Endothelial cell of umbilical vein (primary cell): ENCODE measurements at regions not wholly inside any gene's neighbourhood (a gene's known extent, or its start where the extent isn't known, plus 50 kb on each side); places are given as distances from the start of the nearest gene placed in this dataset.

Experiments
- BruUV-seq: library from RNA; stranded (reverse); fragments of 400-500 nt; replicated peaks from 2 replicates; lab custom pipeline; 2021; lab: Mats Ljungman, UMichigan
- CTCF ChIA-PET: fragments of 300-600, 350-600 bp; sonication (Branson Sonifier 250); formaldehyde crosslinking; loops from one replicate; lab custom pipeline; 2021; ENCODE audit warnings: antibody characterized with exemption, inconsistent platforms; lab: Charles Lee
- POLR2A ChIA-PET: fragments of 300-600, 350-600 bp; sonication (Branson Sonifier 250); formaldehyde crosslinking; loops from one replicate; lab custom pipeline; 2021; ENCODE audit warnings: antibody characterized with exemption, inconsistent platforms; lab: Charles Lee
- DNase-seq: peaks from one replicate; pipeline ENCODE4 v3.0.0-alpha.2; 2011; ENCODE audit warnings: low read depth, low spot score
- FAIRE-seq: peaks from 2 replicates; lab custom pipeline; 2011; peaks lifted over from hg19 to GRCh38; lab: Jason Lieb, UNC
- H2AFZ ChIP-seq: 2 replicates; pipeline ENCODE4 v1.6.0; 2012; ENCODE audit warnings: low read depth, low read length, control low read depth, inconsistent platforms
- H3K27ac ChIP-seq: 2 replicates; pipeline ENCODE4 v1.5.1; 2011; ENCODE audit warnings: low read depth, mild to moderate bottlenecking, control low read depth, low read length, moderate library complexity; ENCODE audit not compliant: insufficient read depth
- H3K27me3 ChIP-seq, 2 experiments: 2 replicates each; pipeline versions ENCODE4 v1.6.0 to v1.6.1; 2011; ENCODE audit warnings: low read length in 2 of 2, mixed read lengths in 1 of 2; ENCODE audit not compliant: control insufficient read depth in 2 of 2, insufficient read depth in 2 of 2
- H3K36me3 ChIP-seq, 2 experiments: 2 replicates in 1 of 2; 3 replicates in 1 of 2; pipeline ENCODE4 v1.5.1; 2011; ENCODE audit warnings: low read length in 2 of 2, mild to moderate bottlenecking in 1 of 2, moderate library complexity in 1 of 2; ENCODE audit not compliant: control insufficient read depth in 2 of 2, insufficient read depth in 2 of 2; ENCODE audit errors: extremely low read depth in 1 of 2
- H3K4me1 ChIP-seq: 3 replicates; pipeline ENCODE4 v1.5.1; 2011; ENCODE audit warnings: mild to moderate bottlenecking, low read length; ENCODE audit not compliant: control insufficient read depth, insufficient read depth; ENCODE audit errors: extremely low read depth
- H3K4me2 ChIP-seq: 2 replicates; pipeline ENCODE4 v1.6.1; 2011; ENCODE audit warnings: low read length, control low read depth, mixed read lengths; ENCODE audit not compliant: insufficient read depth
- H3K4me3 ChIP-seq, 3 experiments: fragments of 200-600 bp in 1 of 3; sonication (generic), shearing (Covaris generic) in 1 of 3; replicated peaks in 1 of 3; 2 replicates each; pipeline ENCODE4 v1.5.1; 2011 to 2016; ENCODE audit warnings: control low read depth in 3 of 3, low read length in 3 of 3, mild to moderate bottlenecking in 2 of 3, inconsistent platforms in 1 of 3, low read depth in 1 of 3, moderate library complexity in 1 of 3; ENCODE audit not compliant: insufficient read depth in 1 of 3
- H3K79me2 ChIP-seq: 2 replicates; pipeline ENCODE4 v1.6.0; 2012; ENCODE audit warnings: low read length, inconsistent platforms; ENCODE audit not compliant: control insufficient read depth, insufficient read depth
- H3K9ac ChIP-seq: replicated peaks from 2 replicates; pipeline ENCODE3; 2011; ENCODE audit warnings: low read length, control low read depth; ENCODE audit not compliant: insufficient read depth; ENCODE audit errors: extremely low read depth
- H3K9me1 ChIP-seq: replicated peaks from 3 replicates; pipeline ENCODE4 v1.6.0; 2011; ENCODE audit warnings: mild to moderate bottlenecking, low read length; ENCODE audit not compliant: control insufficient read depth, insufficient read depth; ENCODE audit errors: extremely low read depth
- H3K9me3 ChIP-seq: replicated peaks from 2 replicates; pipeline ENCODE4 v1.5.1; 2012; ENCODE audit warnings: low read length, inconsistent platforms; ENCODE audit not compliant: control insufficient read depth, insufficient read depth
- H4K20me1 ChIP-seq: replicated peaks from 2 replicates; pipeline ENCODE3; 2011; ENCODE audit warnings: mild to moderate bottlenecking, low read length; ENCODE audit not compliant: control insufficient read depth, insufficient read depth; ENCODE audit errors: extremely low read depth
- FOS ChIP-seq: IDR thresholded peaks from 2 replicates; pipeline ENCODE4 v1.6.1; 2011; ENCODE audit warnings: mild to moderate bottlenecking, low read length, moderate library complexity, borderline replicate concordance; ENCODE audit not compliant: insufficient read depth
- GATA2 ChIP-seq: IDR thresholded peaks from 2 replicates; pipeline ENCODE4 v1.7.0; 2011; ENCODE audit warnings: low read depth, mild to moderate bottlenecking, moderate library complexity, mixed read lengths, low read length; ENCODE audit not compliant: insufficient read length, insufficient read depth
- JUN ChIP-seq: IDR thresholded peaks from 2 replicates; pipeline ENCODE4 v1.6.1; 2011; ENCODE audit warnings: borderline replicate concordance, low read depth; ENCODE audit not compliant: insufficient read length, insufficient read depth
- MYC ChIP-seq: IDR thresholded peaks from one replicate; pipeline ENCODE4 v1.6.1; 2011; ENCODE audit warnings: mild to moderate bottlenecking, low read depth, low read length
- POLR2A ChIP-seq: IDR thresholded peaks from 2 replicates; pipeline ENCODE4 v1.6.1; 2012; ENCODE audit warnings: low read depth, mild to moderate bottlenecking, control low read depth, low read length
- POLR2AphosphoS5 ChIP-seq: IDR thresholded peaks from 2 replicates; pipeline ENCODE4 v1.6.1; 2012; ENCODE audit warnings: low read depth, mild to moderate bottlenecking, control low read depth, low read length, moderate library complexity; ENCODE audit not compliant: insufficient read depth
- dilution Hi-C: fragments of 300-500 bp; cut with MboI; formaldehyde crosslinking; loops from one replicate; pipeline ENCODE4 v1.15.0; 2019; ENCODE audit warnings: low sequenced_read_pairs; ENCODE audit not compliant: extremely low pct_ligation_motif_present
- intact Hi-C: fragments of 100-400 bp; cut with micrococcal nuclease; formaldehyde crosslinking; loops from one replicate; pipeline ENCODE4 v1.10.0; 2022
- TF ChIP-seq, protein P1 (sequence below): IDR thresholded peaks from 2 replicates; pipeline ENCODE4 v1.6.1; 2011; ENCODE audit not compliant: insufficient read depth, insufficient read length

DNA sequence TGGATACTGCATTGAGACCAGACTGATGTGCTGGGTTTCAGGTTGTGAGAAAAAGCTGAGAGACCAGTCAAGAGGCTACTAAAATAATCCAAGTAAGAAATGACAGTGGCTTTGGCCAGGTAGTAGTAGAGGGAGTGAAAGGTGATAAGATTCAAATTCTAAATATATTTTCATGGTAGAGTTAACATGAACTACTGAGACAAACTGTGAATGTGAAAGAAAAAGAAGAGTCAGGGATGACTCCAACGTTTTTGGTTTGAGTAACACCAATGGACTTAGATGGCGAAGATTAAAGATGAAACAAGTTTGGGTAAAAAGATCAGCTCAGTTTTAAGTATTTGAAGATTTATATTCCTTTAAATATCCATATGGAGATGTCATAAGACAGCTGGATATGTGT lies 209.4 kb downstream of the ZEB2 start:
- Histone ChIP-seq H3K9ac (no peak overlapping the region), H3K27me3 (no peaks in the 10 kb centered on the region), H3K36me3 (no peaks in the 10 kb centered on the region), H3K4me3 (no peak overlapping the region), H3K9me1 (no peaks in the 10 kb centered on the region), H3K79me2 (no peaks in the 10 kb centered on the region), H2AFZ (no peak overlapping the region), H3K9me3 (no peaks in the 10 kb centered on the region), H3K4me2 (no peak overlapping the region), H3K4me1 (no peaks in the 10 kb centered on the region), H3K27ac (no peak overlapping the region), H4K20me1 (no peaks in the 10 kb centered on the region)
- TF ChIP-seq GATA2: no peak
- TF ChIP-seq POLR2AphosphoS5: no peak
- no peak for TF ChIP-seq FOS
- TF ChIP-seq, protein P1, sequence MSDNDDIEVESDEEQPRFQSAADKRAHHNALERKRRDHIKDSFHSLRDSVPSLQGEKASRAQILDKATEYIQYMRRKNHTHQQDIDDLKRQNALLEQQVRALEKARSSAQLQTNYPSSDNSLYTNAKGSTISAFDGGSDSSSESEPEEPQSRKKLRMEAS: no peak
- no peak for TF ChIP-seq MYC
- dilution Hi-C loops (no loop called here), intact Hi-C loops (no loop called here)
- ChIA-PET CTCF (interaction anchor here (1.0 to 1.8 kb wide), 4 partner anchors 10 to 105 kb away, joined by 3 to 4 read pairs (median 4); no protein-coding TSS in a partner anchor), POLR2A (no interaction called here)
- FAIRE-seq: no peak
- no peak for DNase-seq
- no TSS peak for BruUV-seq

DNA sequence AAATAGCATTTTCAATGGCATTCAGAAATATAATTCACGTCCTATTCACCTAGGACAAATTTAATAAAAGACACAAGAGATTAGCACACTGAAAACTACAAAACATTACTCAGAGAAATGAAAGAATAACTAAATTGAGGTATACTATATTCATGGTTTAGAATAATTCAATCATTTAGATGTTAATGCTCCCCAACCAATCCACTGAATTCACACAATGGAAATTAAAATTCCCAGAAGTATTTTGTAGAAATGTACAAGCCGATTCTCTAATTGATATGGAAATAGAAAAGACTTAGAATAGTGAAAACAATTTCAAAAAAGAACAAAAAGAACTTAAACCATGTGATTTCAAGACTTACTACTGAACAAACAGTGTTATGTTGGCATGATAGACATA lies 212.2 kb downstream of the ZEB2 start:
- DNase-seq: no peak
- TF ChIP-seq POLR2A: no peak
- TF ChIP-seq MYC: no peak
- no peak for TF ChIP-seq FOS
- no peak for TF ChIP-seq GATA2
- TF ChIP-seq, protein P1: no peak
- no peak for TF ChIP-seq JUN
- no peak for TF ChIP-seq POLR2AphosphoS5
- ChIA-PET POLR2A (no interaction called here), CTCF (no interaction called here)
- H3K9me3 ChIP-seq: no peaks in the 10 kb centered on the region
- no peak overlapping the region for H3K4me2 ChIP-seq
- no peaks in the 10 kb centered on the region for H3K36me3 ChIP-seq
- no peaks in the 10 kb centered on the region for H3K79me2 ChIP-seq
- H4K20me1 ChIP-seq: no peaks in the 10 kb centered on the region
- H3K4me3 ChIP-seq: no peak overlapping the region
- dilution Hi-C loops: no loop called here
- H3K27me3 ChIP-seq: no peaks in the 10 kb centered on the region
- intact Hi-C loops: no loop called here
- no peak for FAIRE-seq
- no peak overlapping the region for H2AFZ ChIP-seq
- H3K4me1 ChIP-seq: no peaks in the 10 kb centered on the region
- H3K9ac ChIP-seq: no peak overlapping the region
- no TSS peak for BruUV-seq
- no peaks in the 10 kb centered on the region for H3K9me1 ChIP-seq
- H3K27ac ChIP-seq: no peak overlapping the region
